D341Med (cell line): ENCODE measurements at regions not wholly inside any gene's neighbourhood (a gene's known extent, or its start where the extent isn't known, plus 50 kb on each side); places are given as distances from the start of the nearest gene placed in this dataset.
"Not testable (repeated sequence)": the region's sequence is repeated elsewhere in the genome, so short reads cannot be mapped to it uniquely, and the experiment has no call there.

Experiments used
- DNase-seq: peaks from one replicate; pipeline ENCODE4 v3.0.0; 2012; ENCODE audit warnings: low spot score

DNA sequence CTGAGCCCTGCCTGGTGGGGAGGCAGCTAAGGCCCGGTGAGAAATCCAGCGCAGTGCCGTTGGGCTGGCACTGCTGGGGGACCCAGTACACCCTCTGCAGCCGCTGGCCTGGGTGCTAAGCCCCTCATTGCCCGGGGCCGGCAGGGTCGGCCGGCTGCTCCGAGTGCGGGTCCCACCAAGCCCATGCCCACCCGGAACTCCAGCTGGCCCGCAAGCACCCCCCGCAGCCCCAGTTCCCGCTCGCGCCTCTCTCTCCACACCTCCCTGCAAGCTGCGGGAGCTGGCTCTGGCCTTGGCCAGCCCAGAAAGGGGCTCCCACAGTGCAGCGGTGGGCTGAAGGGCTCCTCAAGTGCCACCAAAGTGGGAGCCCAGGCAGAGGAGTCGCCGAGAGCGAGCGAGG lies 225.1 kb upstream of the ANKH start:
- DNase-seq: not testable (repeated sequence)

DNA sequence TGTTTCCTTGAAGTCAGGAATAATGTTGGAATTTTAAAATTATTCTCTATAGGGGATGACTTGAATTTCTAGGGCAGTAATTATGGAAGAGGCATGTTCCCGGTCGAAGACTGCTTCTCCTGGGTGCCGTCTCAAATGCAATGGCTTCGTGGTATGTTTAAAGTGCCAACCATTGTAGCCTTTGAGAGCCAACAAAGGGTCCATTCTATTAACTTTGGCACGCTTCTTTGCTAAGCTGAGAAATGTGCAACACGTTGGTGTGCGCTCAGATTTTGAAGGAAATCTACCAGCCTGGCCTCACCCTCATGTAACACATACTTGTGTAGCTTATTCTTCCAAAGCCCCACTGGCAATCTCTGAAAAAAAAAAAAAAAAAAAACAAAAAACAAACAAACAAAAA lies 221.2 kb upstream of the ANKH start:
- no peak for DNase-seq

DNA sequence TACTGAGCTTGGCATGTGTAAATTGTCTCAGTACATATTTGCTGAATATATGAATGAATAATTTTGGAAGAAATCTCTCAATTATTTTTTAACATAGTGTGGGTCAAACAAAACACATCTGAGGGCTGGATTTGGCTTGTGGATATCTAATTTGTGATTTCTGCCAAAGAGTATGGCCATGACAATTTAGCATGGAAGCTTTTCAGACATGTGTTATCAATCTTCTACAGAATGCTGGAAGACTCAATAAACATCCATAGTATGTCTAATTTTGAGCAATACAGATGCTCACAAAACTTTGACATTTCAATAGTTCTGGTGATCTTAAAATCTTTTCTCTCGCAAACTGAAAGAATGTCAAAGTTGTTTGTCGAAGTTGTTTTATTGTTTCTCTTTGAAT lies 214.1 kb upstream of the ANKH start:
- DNase-seq: no peak

- DNase-seq: no peak
Observed at GRCh38 chr5:15082096-15082495, 210.5 kb upstream of the ANKH start.

DNA sequence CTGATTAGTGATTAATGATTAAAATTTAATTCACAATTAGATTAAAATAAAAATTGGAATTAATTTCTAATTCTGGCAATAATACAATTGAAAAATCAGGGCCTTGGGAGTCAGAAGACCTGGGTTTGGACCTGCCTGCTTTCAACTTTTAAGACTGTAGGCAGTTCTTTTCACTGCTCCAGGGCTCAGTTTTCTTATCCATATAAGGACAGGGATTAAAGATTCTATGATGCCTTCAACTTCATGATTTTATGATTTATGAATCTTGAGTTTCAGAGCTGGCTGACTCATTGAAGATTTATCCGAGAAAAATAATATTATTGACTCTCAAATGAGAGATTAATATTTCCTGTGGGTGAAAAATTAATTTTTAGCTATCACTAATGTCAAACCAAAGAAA lies 208.6 kb upstream of the ANKH start:
- no peak for DNase-seq

GRCh38 chr5:15079566-15079965 lies 208.0 kb upstream of the ANKH start:
- DNase-seq: no peak

DNA sequence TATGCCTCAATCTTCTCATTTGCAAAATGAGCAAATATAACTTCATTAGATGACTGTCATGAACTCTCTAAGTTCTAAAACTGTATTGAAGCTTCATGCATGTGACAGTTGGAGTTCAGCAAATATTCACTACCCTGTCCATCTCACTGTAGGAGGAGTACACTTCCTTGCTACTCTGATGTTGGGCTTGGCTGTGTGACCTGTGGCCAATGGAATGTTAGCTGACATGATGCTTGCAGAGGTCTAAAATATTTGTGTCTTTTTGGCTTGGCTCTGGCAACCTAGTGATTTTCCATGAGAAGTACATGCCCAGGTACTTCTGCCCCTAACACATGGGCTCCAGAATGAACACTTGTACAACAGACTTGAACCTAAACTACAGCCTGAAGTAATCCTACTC lies 203.1 kb upstream of the ANKH start:
- no peak for DNase-seq

DNA sequence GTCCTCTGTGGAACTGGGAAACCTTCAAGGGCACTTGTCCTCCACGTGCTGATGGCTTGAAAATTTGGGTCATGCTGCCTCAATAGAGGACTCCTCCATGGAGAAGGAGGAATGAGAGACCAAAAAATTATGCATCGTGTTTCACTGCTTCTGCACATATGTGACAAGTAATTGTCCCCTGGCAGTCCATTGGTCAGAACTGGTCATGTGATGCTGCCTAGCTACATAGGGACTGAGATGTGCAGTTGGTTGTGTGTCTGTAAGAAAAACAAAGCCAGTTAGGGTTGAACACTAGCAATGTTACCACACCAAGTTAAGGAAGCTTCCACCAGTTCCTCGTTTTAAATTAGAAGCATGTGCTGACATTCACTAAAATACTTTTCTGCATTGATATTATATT lies 201.9 kb upstream of the ANKH start:
- DNase-seq: no peak

GRCh38 chr5:15070907-15071306 lies 199.3 kb upstream of the ANKH start:
- DNase-seq: no peak

DNA sequence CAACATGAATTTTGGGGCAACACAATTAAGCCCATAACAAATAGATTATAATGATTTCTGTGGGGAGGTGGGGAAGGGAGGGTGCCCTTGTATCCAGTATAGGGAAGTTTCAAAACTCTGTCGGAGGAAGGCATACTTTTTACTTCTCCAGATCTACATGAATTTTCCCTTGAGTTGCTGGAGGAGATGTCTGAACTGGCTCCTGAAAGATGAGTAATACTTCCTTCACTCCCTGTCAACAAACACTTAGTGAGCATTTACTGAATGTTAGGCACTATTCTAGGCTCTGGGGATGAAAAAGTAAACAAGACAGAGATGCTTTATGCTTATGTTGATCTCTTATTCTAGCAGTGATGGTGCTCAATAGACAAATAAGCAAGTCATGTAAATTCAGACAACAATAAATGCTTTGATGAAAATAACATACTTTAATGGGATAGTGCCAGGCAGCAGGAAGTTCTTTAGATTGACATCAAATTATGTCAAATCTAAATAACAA lies 197.9 kb upstream of the ANKH start:
- DNase-seq: no peak

GRCh38 chr5:15065091-15065490 lies 193.5 kb upstream of the ANKH start:
- DNase-seq: no peak

DNA sequence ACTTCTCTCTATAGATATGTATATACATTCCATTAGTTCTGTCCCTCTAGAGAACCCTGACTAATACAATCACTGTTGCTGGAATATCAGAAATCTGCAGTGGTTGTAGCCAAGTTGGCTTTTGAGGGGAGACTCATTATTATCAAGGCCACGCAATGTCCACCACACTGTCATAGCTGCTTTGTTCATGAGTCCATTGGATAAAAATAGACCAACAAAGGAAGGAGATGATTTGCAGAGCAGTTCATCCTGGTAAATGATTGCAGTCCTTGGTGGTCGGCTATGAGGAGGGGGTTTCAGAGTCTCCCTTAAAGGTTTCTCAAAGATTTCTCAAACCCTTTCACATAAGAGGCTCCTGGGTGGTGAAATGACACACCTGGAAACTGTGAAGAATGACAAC lies 192.8 kb upstream of the ANKH start:
- DNase-seq: no peak

DNA sequence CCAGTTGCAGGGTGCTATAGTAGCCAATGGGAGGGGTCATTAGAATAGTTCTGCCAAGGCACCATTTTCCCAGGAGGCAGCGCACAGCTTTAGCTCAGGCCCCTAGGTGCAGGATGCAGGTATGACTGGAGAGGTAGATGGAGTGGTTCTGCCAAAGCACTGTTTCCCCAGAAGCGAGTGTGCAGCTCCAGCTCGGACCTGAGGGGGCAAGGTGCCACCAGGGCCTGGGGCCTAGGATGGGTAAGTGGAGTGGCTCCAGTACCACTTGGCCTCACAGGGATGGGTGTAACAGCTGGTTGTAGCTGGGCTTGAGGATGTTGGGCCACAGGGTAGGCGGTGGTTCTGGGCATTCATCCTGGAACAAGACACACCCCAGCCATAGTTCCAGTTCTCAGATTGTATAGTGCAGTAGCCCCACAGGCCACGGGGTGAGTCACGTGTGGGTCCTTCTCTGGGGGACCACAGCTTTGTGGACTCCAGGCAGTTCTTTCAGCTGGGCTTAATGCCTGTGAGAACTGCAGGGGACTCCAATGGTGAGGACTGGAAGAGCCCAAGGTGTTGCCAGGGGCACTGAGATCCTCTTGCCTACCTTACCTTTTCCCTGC lies 185.5 kb upstream of the ANKH start:
- DNase-seq: no peak

DNA sequence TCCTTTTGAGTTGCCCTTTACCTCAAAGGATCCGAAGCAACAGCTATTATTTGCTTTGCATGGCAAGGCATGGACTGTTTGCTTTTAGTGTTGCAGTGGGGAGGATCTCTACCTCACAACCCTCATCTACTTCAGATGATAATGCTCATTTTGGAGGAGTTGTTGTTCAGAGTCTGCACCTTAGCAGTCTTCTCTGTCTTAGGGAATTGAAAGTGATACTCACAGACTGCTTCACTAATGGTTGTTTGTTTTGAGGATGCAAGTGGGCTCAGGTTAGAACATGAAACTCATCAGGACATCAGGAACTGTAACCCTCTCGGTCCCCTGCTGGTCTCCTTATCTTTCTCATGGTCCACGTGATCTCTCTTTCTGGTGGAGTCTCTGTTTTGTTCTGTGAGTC lies 172.9 kb upstream of the ANKH start:
- no peak for DNase-seq

DNA sequence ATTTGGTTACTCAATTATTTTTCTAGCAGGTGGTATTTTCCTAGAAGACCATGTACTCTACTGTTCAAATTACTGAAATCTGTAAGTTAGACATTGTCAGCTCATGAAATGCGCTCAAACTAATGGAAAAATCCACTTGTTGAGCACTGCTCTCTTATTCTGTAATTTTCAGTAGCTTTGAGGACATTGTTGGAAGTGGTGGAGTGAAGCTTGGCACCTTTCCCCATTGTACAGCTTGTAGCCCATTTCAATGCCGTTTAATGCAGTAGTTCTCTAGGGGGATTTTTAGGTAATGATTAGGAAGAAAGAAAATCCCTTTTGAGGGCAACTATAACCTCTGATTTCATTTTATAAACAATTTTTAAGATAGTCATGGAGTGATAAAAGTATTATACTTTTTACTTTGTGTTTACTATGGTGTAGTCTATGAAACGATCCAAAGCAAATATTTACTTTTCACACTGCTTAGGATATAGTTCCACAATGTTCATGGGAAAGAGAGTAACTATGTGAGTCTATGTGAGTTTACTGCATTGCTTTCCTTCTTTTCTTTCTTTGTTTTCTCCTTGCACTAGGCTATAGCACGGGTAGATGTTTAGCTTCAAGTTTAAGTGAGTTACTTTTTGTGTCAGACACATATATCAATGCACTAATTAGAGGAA lies 165.8 kb upstream of the ANKH start:
- no peak for DNase-seq

GRCh38 chr5:15034379-15034778 lies 162.8 kb upstream of the ANKH start:
- DNase-seq: no peak

GRCh38 chr5:15031180-15031579 lies 159.6 kb upstream of the ANKH start:
- no peak for DNase-seq

DNA sequence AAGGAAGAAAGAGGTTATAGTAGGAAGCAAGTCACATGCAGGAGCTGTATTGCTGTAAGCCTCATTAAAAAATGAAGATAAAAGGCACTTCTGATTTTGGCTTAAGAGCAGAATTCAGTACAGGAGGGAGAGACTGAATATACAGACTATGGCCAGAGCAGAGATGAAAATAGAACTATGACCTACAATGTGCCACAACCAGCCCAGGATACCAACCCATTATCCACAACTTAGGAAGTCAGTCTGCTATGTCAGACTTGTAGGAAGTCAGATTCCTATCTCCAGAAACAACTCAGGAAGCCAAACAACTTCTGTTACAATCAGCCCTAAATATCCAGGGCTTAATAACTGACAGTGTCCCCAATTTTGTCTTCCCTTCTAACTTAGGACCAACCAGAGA lies 156.2 kb upstream of the ANKH start:
- DNase-seq: no peak

DNA sequence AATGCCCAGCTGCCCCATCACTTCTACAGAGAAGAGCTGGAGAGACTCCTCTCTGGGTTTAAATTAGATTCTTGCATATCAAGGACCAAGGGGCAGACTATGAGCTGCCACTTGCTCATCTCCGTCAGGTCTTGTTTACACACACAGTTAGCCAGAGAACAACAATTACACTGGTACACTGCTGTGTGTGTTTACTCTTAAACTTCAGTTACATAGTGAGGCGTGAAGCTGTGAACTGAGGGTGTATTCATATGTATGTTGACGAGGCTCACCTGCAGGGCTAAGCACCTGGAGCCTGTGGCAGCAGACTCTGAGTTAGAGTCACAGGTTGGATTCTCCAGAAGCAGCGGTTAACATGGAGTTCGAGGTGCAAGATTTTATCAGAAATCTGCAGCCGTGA lies 155.4 kb upstream of the ANKH start:
- no peak for DNase-seq

GRCh38 chr5:15026011-15026893 lies 154.7 kb upstream of the ANKH start:
- no peak for DNase-seq

- no peak for DNase-seq
Observed at GRCh38 chr5:15023846-15024245, 152.3 kb upstream of the ANKH start.

GRCh38 chr5:15023266-15023665 lies 151.7 kb upstream of the ANKH start:
- DNase-seq: no peak
